Neural progenitor cell (in vitro differentiated cells): ENCODE measurements at regions not wholly inside any gene's neighbourhood (a gene's known extent, or its start where the extent isn't known, plus 50 kb on each side); places are given as distances from the start of the nearest gene placed in this dataset.

Experiments used
- DNase-seq: peaks from one replicate; pipeline ENCODE4 v3.0.0-alpha.2; 2016; ENCODE audit warnings: low spot score
- H2AFZ ChIP-seq: fragments of 200-600 bp; sonication (generic); replicated peaks from 2 replicates; pipeline ENCODE4 v1.6.1; 2016; ENCODE audit warnings: antibody characterized with exemption
- H3F3A ChIP-seq: fragments of 200-600 bp; sonication (generic); 2 replicates; pipeline ENCODE4 v1.6.1; 2016; ENCODE audit warnings: antibody characterized with exemption, low read depth
- H3K27ac ChIP-seq: fragments of 200-600 bp; sonication (generic); 2 replicates; pipeline ENCODE4 v1.5.1; 2016; ENCODE audit warnings: mild to moderate bottlenecking
- H3K27me3 ChIP-seq: fragments of 200-600 bp; sonication (generic); 2 replicates; pipeline ENCODE4 v1.6.1; 2016; ENCODE audit warnings: mild to moderate bottlenecking, moderate library complexity
- H3K36me3 ChIP-seq: fragments of 200-600 bp; sonication (generic); 2 replicates; pipeline ENCODE4 v1.5.1; 2016
- H3K4me1 ChIP-seq: fragments of 200-600 bp; sonication (generic); 2 replicates; pipeline ENCODE4 v1.6.1; 2016; ENCODE audit warnings: mixed run types
- H3K4me2 ChIP-seq: fragments of 200-600 bp; sonication (generic); 2 replicates; pipeline ENCODE4 v1.6.1; 2016
- H3K4me3 ChIP-seq: fragments of 200-600 bp; sonication (generic); 2 replicates; pipeline ENCODE4 v1.5.1; 2016
- H3K79me2 ChIP-seq: fragments of 200-600 bp; sonication (generic); 2 replicates; pipeline ENCODE4 v1.6.1; 2016; ENCODE audit warnings: low read depth
- H3K9ac ChIP-seq: fragments of 200-600 bp; sonication (generic); 2 replicates; pipeline ENCODE4 v1.6.1; 2016
- H3K9me3 ChIP-seq: fragments of 200-600 bp; sonication (generic); 2 replicates; pipeline ENCODE4 v1.5.1; 2016; ENCODE audit warnings: low read depth
- H4K20me1 ChIP-seq: fragments of 200-600 bp; sonication (generic); 2 replicates; pipeline ENCODE4 v1.6.1; 2016; ENCODE audit warnings: low read depth
- H3K27ac Mint-ChIP-seq: 3 replicates; pipeline ENCODE4 v1.8.0; 2021; ENCODE audit warnings: mixed read lengths
- H3K27me3 Mint-ChIP-seq: 2 replicates; pipeline ENCODE4 v1.8.0; 2022; ENCODE audit warnings: low read depth, mild to moderate bottlenecking, inconsistent platforms, moderate library complexity, mixed read lengths; ENCODE audit not compliant: insufficient read depth
- H3K36me3 Mint-ChIP-seq: 3 replicates; pipeline ENCODE4 v1.8.0; 2021; ENCODE audit warnings: mixed read lengths
- H3K4me1 Mint-ChIP-seq: 3 replicates; pipeline ENCODE4 v1.8.0; 2021; ENCODE audit warnings: mixed read lengths
- H3K4me3 Mint-ChIP-seq: 3 replicates; pipeline ENCODE4 v1.8.0; 2021; ENCODE audit warnings: mild to moderate bottlenecking, moderate library complexity, mixed read lengths
- H3K9me3 Mint-ChIP-seq: 3 replicates; pipeline ENCODE4 v1.8.0; 2020; ENCODE audit warnings: mixed read lengths
- EZH2 ChIP-seq: fragments of 200-600 bp; sonication (generic); IDR thresholded peaks from 2 replicates; pipeline ENCODE4 v1.6.1; 2017; ENCODE audit warnings: antibody characterized with exemption, mild to moderate bottlenecking, moderate library complexity
- EZH2phosphoT487 ChIP-seq: fragments of 200-600 bp; sonication (generic); IDR thresholded peaks from 2 replicates; pipeline ENCODE4 v1.6.1; 2017; ENCODE audit warnings: antibody characterized with exemption
- TF ChIP-seq, protein P1 (sequence below): fragments of 200-600 bp; sonication (generic); IDR thresholded peaks from 2 replicates; pipeline ENCODE4 v1.5.1; 2017; ENCODE audit warnings: antibody characterized with exemption, mild to moderate bottlenecking

- Mint-ChIP-seq H3K36me3 (no peaks in the 10 kb centered on the region), H3K27me3 (peaks cover 11% of the 10 kb centered on the region), H3K9me3 (peaks cover 2% of the 10 kb centered on the region), H3K4me1 (peaks cover 19% of the 10 kb centered on the region), H3K4me3 (no peak overlapping the region), H3K27ac (no peak overlapping the region)
- peaks cover 6% of the 10 kb centered on the region for H4K20me1 ChIP-seq
- no peak for DNase-seq
- H3K4me3 ChIP-seq = no peak overlapping the region
- H3K4me1 ChIP-seq = peaks cover 17% of the 10 kb centered on the region
- H3K9me3 ChIP-seq = no peaks in the 10 kb centered on the region
- TF ChIP-seq, protein P1, sequence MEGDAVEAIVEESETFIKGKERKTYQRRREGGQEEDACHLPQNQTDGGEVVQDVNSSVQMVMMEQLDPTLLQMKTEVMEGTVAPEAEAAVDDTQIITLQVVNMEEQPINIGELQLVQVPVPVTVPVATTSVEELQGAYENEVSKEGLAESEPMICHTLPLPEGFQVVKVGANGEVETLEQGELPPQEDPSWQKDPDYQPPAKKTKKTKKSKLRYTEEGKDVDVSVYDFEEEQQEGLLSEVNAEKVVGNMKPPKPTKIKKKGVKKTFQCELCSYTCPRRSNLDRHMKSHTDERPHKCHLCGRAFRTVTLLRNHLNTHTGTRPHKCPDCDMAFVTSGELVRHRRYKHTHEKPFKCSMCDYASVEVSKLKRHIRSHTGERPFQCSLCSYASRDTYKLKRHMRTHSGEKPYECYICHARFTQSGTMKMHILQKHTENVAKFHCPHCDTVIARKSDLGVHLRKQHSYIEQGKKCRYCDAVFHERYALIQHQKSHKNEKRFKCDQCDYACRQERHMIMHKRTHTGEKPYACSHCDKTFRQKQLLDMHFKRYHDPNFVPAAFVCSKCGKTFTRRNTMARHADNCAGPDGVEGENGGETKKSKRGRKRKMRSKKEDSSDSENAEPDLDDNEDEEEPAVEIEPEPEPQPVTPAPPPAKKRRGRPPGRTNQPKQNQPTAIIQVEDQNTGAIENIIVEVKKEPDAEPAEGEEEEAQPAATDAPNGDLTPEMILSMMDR = no peak
- TF ChIP-seq EZH2phosphoT487 = no peak
- TF ChIP-seq EZH2 = no peak
- H3K36me3 ChIP-seq = no peaks in the 10 kb centered on the region
- no peaks in the 10 kb centered on the region for H3K79me2 ChIP-seq
- H3K27me3 ChIP-seq = no peaks in the 10 kb centered on the region
- H3K4me2 ChIP-seq = no peak overlapping the region
- no peak overlapping the region for H3K27ac ChIP-seq
- H3F3A ChIP-seq = peaks cover 12% of the 10 kb centered on the region
- no peak overlapping the region for H3K9ac ChIP-seq
- peak overlapping the region; percentile 29 for H2AFZ ChIP-seq
Observed at GRCh38 chr17:13435230-13435629, 166.5 kb downstream of the HS3ST3A1 start.

- no peak overlapping the region for H3K27ac ChIP-seq
- H3K9me3 ChIP-seq = no peaks in the 10 kb centered on the region
- no peaks in the 10 kb centered on the region for H3K4me1 ChIP-seq
- Mint-ChIP-seq H3K36me3 (no peaks in the 10 kb centered on the region), H3K4me3 (no peak overlapping the region), H3K9me3 (no peaks in the 10 kb centered on the region), H3K27ac (no peak overlapping the region), H3K4me1 (peaks cover 16% of the 10 kb centered on the region), H3K27me3 (no peaks in the 10 kb centered on the region)
- H3F3A ChIP-seq = no peaks in the 10 kb centered on the region
- no peaks in the 10 kb centered on the region for H3K79me2 ChIP-seq
- H3K4me3 ChIP-seq = no peak overlapping the region
- peak overlapping the region; percentile 48 for H2AFZ ChIP-seq
- no peaks in the 10 kb centered on the region for H3K27me3 ChIP-seq
- no peaks in the 10 kb centered on the region for H3K36me3 ChIP-seq
- H3K9ac ChIP-seq = no peak overlapping the region
- no peak for DNase-seq
- H3K4me2 ChIP-seq = no peak overlapping the region
- TF ChIP-seq EZH2 (no peak), EZH2phosphoT487 (no peak)
- TF ChIP-seq, protein P1 = no peak
- H4K20me1 ChIP-seq = no peaks in the 10 kb centered on the region
Observed at GRCh38 chr17:13429201-13429600, 172.5 kb downstream of the HS3ST3A1 start.

DNA sequence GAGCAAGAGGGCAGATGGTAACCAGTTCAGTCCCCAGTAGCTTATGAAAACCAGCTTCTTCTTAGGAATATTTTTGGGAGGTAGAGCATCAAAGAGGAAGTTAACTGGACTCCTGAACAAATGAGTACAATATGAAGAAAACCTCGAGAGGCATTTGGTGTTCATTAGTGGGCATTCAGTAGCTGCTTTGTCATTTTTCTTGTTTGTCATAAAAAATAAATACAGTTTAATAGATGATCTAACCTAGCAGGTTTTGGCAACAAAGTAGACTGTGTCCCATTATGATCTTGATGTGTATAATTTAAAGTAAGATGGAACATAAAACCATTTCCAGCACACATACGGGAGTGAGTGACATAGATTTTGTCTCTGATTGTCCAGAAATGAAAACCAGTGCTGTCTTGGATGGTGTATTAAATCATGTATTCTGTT lies 173.1 kb downstream of the HS3ST3A1 start:
- no peaks in the 10 kb centered on the region for H3K36me3 ChIP-seq
- H3K4me3 Mint-ChIP-seq = no peak overlapping the region
- TF ChIP-seq EZH2 (no peak), EZH2phosphoT487 (no peak)
- TF ChIP-seq, protein P1 = no peak
- H3K27ac Mint-ChIP-seq = no peak overlapping the region
- no peaks in the 10 kb centered on the region for H3K36me3 Mint-ChIP-seq
- H3K9me3 ChIP-seq = no peaks in the 10 kb centered on the region
- H3K9ac ChIP-seq = no peak overlapping the region
- DNase-seq = no peak
- H3K27me3 ChIP-seq = no peaks in the 10 kb centered on the region
- no peak overlapping the region for H3K27ac ChIP-seq
- no peaks in the 10 kb centered on the region for H3F3A ChIP-seq
- no peaks in the 10 kb centered on the region for H3K79me2 ChIP-seq
- H3K4me3 ChIP-seq = no peak overlapping the region
- H3K9me3 Mint-ChIP-seq = no peaks in the 10 kb centered on the region
- no peaks in the 10 kb centered on the region for H3K4me1 ChIP-seq
- H3K4me1 Mint-ChIP-seq = peaks cover 16% of the 10 kb centered on the region
- no peaks in the 10 kb centered on the region for H3K27me3 Mint-ChIP-seq
- H2AFZ ChIP-seq = no peak overlapping the region
- H4K20me1 ChIP-seq = no peaks in the 10 kb centered on the region
- H3K4me2 ChIP-seq = no peak overlapping the region
